Peyer's patch (tissue), 4 donors: ENCODE measurements at regions not wholly inside any gene's neighbourhood (a gene's known extent, or its start where the extent isn't known, plus 50 kb on each side); places are given as distances from the start of the nearest gene placed in this dataset.

Source experiments
- CTCF ChIP-seq, 6 experiments: fragments of 450-650 bp in 4 of 6; fragments of 200-600 bp in 2 of 6; sonication (generic) in 1 of 6; IDR thresholded peaks; one replicate each; pipeline ENCODE4 v1.5.1; 2017 to 2019; ENCODE audit warnings: antibody characterized with exemption in 6 of 6, mild to moderate bottlenecking in 3 of 6, moderate library complexity in 1 of 6
- POLR2A ChIP-seq, 2 donors: fragments of 450-650 bp; IDR thresholded peaks; one replicate each; pipeline ENCODE4 v1.5.1; 2017; ENCODE audit warnings: antibody characterized with exemption in 2 of 2, mild to moderate bottlenecking in 2 of 2, moderate library complexity in 2 of 2

- TF ChIP-seq POLR2A (IDR thresholded peaks at IDR 0.05) (no peak), CTCF (IDR thresholded peaks at IDR 0.05) (no peak)
Observed at GRCh38 chr10:108049668-108050067, 885.2 kb upstream of the SORCS1 start.
